ENCODE measurements at regions not wholly inside any gene's neighbourhood (a gene's known extent, or its start where the extent isn't known, plus 50 kb on each side); places are given as distances from the start of the nearest gene placed in this dataset.

DNA sequence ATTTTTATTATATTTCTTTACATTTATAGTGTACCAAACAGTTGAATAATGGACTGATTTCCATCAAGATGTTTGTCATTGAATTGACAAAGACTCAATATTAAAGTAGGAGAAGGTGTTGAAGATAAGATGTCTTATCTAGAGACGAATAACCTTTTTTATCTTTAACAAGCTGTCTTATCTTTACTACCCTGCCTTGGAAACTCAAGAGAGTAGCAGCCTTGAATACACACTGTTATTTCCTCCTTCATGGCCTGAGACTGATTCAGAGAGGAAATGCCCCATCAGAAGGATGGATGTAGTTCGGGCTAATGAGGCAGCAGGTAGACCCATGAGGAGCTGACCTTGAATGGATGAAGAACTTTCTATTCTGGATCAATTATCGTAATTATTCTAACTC lies 365.1 kb upstream of the SEMA6D start:
- Histone ChIP-seq H3K18ac (ENCODE audit: low read depth, low read length) (peak overlapping the region; percentile 82; the same call in 1 of the 2 replicates), H3K36me3 (ENCODE audit: control insufficient read depth, insufficient read depth, low read length) (no peaks in the 10 kb centered on the region), H3K9ac (ENCODE audit: low read depth, low read length) (no peak overlapping the region), H3K27ac (ENCODE audit: insufficient read depth, low read length) (peak overlapping the region; percentile 50; the same call in 1 of the 2 replicates), H4K20me1 (ENCODE audit: insufficient read depth, low read length) (no peaks in the 10 kb centered on the region), H3K4me2 (ENCODE audit: low read depth, low read length) (no peak overlapping the region), H2BK5ac (ENCODE audit: low read depth, low read length, poor library complexity, severe bottlenecking) (no peak overlapping the region), H3K9me1 (ENCODE audit: insufficient read depth, low read length) (no peaks in the 10 kb centered on the region), H3K4me1 (ENCODE audit: control insufficient read depth, insufficient read depth, low read length) (peaks cover 2% of the 10 kb centered on the region; the same call in 1 of the 2 replicates), H2AK5ac (ENCODE audit: low read depth, low read length) (0 out of 2 replicates have a peak overlapping the region, but pooled peaks have one; percentile 43), H3K9me3 (ENCODE audit: control insufficient read depth, insufficient read depth, low read length) (no peaks in the 10 kb centered on the region), H2BK20ac (ENCODE audit: low read depth, low read length) (peak overlapping the region; percentile 32; the same call in 1 of the 2 replicates), H3K23ac (ENCODE audit: low read depth, low read length) (no peak overlapping the region; the same call in 1 of the 2 replicates), H4K8ac (ENCODE audit: low read depth in 2 of 2, low read length in 2 of 2) (no peak overlapping the region), H3K79me1 (ENCODE audit: low read depth in 1 of 2, low read length in 2 of 2) (no peaks in the 10 kb centered on the region), H3K4me3 (ENCODE audit: insufficient read depth, low read depth, low read length) (no peak overlapping the region), H3K56ac (ENCODE audit: extremely low read depth, insufficient read depth, low read length) (no peak overlapping the region), H3K4ac (ENCODE audit: low read depth, low read length) (peak overlapping the region; percentile 15; the same call in 1 of the 2 replicates), H3K27me3 (ENCODE audit: control insufficient read depth, insufficient read depth, low read length) (no peaks in the 10 kb centered on the region), H4K91ac (ENCODE audit: insufficient read depth, low read depth, low read length) (no peak overlapping the region), H3K14ac (replicated peaks; ENCODE audit: low read depth, low read length) (0 out of 2 replicates have a peak overlapping the region, but pooled peaks have one; percentile 6), H2BK120ac (ENCODE audit: low read depth, low read length) (no peak overlapping the region), H2AFZ (replicated peaks; ENCODE audit: low read length, poor library complexity) (no peak overlapping the region), H4K5ac (ENCODE audit: low read depth, low read length) (peak overlapping the region; percentile 93), H2BK15ac (ENCODE audit: low read depth, low read length) (no peak overlapping the region), H2AK9ac (replicated peaks; ENCODE audit: low read depth, low read length, poor library complexity) (no peak overlapping the region)
- dilution Hi-C loops (cut with HindIII; ENCODE audit: low sequenced_read_pairs, unreplicated experiment) (no loop called here), intact Hi-C loops (cut with micrococcal nuclease) (no loop called here), in situ Hi-C loops (cut with MboI; ENCODE audit: low sequenced_read_pairs) (no loop called here)
- DNase-seq (no peak), ATAC-seq (ENCODE audit: low read depth) (no peak)
- BruUV-seq (replicated peaks): no TSS peak
- ChIA-PET POLR2A (ENCODE audit: unreplicated experiment) (no interaction called here), CTCF (no interaction called here)
- TF ChIP-seq SMC3 (IDR thresholded peaks at IDR 0.05; ENCODE audit: low read depth, low read length) (no peak), MAZ (IDR thresholded peaks at IDR 0.05; ENCODE audit: borderline replicate concordance, low read depth, low read length) (no peak), RAD21 (IDR thresholded peaks at IDR 0.05; ENCODE audit: low read length) (no peak), NFE2L2 (IDR thresholded peaks at IDR 0.05; ENCODE audit: low read depth, low read length) (no peak), BHLHE40 (IDR thresholded peaks at IDR 0.05; ENCODE audit: low read depth, low read length) (no peak), MXI1 (IDR thresholded peaks at IDR 0.05; ENCODE audit: borderline replicate concordance, low read depth, low read length) (no peak), CHD1 (IDR thresholded peaks at IDR 0.05; ENCODE audit: low read depth, low read length) (no peak), RCOR1 (IDR thresholded peaks at IDR 0.05; ENCODE audit: insufficient replicate concordance, low read length) (no peak)
- TF ChIP-seq, protein P1, sequence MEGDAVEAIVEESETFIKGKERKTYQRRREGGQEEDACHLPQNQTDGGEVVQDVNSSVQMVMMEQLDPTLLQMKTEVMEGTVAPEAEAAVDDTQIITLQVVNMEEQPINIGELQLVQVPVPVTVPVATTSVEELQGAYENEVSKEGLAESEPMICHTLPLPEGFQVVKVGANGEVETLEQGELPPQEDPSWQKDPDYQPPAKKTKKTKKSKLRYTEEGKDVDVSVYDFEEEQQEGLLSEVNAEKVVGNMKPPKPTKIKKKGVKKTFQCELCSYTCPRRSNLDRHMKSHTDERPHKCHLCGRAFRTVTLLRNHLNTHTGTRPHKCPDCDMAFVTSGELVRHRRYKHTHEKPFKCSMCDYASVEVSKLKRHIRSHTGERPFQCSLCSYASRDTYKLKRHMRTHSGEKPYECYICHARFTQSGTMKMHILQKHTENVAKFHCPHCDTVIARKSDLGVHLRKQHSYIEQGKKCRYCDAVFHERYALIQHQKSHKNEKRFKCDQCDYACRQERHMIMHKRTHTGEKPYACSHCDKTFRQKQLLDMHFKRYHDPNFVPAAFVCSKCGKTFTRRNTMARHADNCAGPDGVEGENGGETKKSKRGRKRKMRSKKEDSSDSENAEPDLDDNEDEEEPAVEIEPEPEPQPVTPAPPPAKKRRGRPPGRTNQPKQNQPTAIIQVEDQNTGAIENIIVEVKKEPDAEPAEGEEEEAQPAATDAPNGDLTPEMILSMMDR (conservative IDR thresholded peaks at IDR 0.05; ENCODE audit: low read depth, low read length): no peak
- WGBS, 2 experiments (ENCODE audit: extremely low coverage in 2 of 2, insufficient read length in 1 of 2): no CpG with 5 or more reads among the region's 3 CpGs

Measured in IMR-90 (cell line).